ENCODE measurements at regions not wholly inside any gene's neighbourhood (a gene's known extent, or its start where the extent isn't known, plus 50 kb on each side); places are given as distances from the start of the nearest gene placed in this dataset.

DNA sequence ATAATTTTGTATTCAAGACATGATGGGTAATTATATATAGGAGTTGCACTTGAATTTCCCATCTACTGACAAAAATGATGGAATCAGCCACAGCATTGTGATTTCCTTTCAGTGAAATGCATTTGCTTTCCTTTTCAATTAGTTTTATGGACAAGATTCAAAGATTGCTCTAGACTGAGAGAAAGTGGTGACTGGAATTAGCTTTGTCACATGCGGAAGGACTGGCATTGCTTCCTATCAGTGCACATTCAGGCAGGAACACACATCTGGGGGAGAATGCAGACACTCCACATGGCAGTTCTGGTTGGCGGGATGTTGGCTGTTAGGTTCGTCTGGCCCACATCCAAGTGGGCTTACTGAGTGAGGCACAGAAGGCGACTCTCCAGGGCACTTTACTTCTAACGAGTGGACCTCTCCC is 399.3 kb upstream of the RGMA start:
- DNase-seq (ENCODE audit: low spot score) = no peak
- intact Hi-C loops (cut with DNase I) = no loop called here

- intact Hi-C loops (cut with DNase I) = no loop called here
Observed at GRCh38 chr15:93486407-93487117, 397.6 kb upstream of the RGMA start.

DNA sequence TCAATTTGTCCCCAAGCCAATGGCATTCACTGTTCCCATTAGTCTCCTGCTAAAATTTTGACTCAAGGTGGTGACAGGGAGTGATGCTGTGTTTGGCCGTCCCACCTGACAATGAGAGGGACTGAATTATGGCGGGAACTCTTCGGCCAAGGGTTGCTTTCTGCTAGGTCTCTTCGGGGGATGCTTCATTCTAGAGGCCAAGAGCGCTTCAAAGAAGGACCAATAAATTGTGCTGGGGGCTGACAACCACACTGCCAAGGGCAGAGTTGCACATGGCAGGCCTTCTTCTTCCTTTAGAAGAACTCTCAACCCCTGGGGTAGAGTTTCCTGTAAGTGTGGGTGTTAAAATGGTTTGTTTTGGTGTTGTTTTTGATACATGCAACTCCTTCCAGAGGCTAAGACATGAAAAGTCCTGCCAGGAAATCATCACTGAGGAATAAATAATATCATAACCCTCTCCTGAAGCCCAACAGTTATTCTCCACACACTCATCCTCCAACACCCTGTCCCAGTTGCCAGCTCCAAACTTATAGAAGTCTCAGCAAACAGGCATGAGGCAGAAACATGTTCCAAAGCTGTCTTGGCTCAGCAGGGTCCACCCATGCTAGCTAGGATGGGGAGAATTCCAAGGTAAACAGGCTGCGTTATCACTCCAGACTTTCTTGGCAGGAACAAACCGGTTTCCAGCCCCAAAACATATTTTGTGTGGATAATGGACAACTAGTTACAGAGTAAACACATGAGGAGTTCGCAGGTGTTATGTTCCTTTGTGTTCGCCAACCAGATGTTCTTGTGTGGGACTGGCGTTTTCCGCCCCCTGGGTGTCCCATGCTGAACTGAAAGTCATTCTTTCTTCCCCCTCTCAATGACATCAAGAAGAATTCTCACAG is 396.7 kb upstream of the RGMA start:
- DNase-seq (ENCODE audit: low spot score) = no peak
- intact Hi-C loops (cut with DNase I) = no loop called here

More at GRCh38 chr15:93486407-93487117, 397.6 kb upstream of the RGMA start:
- no peak for DNase-seq (ENCODE audit: low spot score)

DNA sequence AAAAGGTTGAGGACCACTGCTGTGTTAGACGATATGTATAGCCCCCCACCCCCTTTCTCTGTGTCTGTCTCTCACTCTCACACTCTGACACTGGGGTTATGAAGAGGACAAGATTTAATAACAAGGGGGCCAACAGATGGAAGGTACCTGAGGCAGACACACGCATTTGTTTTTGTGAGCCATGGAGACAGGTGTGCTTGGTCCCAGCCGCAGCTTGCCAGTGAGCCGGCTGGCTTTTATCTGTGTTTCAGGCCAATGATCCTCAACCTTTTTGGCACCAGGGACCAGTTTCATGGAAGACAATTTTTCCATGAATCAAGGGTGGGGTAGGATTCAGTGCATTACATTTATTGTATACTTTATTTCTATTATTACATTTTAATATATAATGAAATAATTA is 394.9 kb upstream of the RGMA start:
- no peak for DNase-seq (ENCODE audit: low spot score)
- intact Hi-C loops (cut with DNase I) = no loop called here

- intact Hi-C loops (cut with DNase I) = no loop called here
- no peak for DNase-seq (ENCODE audit: low spot score)
Observed at GRCh38 chr15:93482731-93483130, 393.7 kb upstream of the RGMA start.

GRCh38 chr15:93479715-93480114 is 390.7 kb upstream of the RGMA start:
- intact Hi-C loops (cut with DNase I) = no loop called here
- DNase-seq (ENCODE audit: low spot score) = no peak

GRCh38 chr15:93478947-93479346 is 389.9 kb upstream of the RGMA start:
- intact Hi-C loops (cut with DNase I) = no loop called here
- no peak for DNase-seq (ENCODE audit: low spot score)

GRCh38 chr15:93477721-93478120 is 388.7 kb upstream of the RGMA start:
- intact Hi-C loops (cut with DNase I) = no loop called here
- DNase-seq (ENCODE audit: low spot score) = no peak

DNA sequence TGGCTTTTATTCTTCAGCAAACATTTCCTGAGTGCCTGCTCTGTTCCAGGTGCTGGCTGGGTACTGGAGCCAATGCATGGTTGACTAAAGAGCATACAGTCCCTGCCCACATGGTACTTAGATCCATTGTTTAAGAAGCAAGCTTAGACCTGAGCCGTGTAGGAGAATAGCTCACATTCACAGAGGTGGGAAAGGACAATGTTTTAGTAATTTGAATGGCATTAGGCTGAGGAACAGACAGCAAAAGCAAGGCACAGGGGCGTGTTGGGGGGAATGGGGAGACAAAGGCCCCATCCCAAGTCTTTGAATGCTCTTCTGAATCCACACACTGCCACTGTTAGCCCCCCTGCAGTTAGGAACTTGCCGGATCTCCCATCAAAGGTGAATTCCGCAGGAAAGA is 388.2 kb upstream of the RGMA start:
- intact Hi-C loops (cut with DNase I) = no loop called here
- no peak for DNase-seq (ENCODE audit: low spot score)

GRCh38 chr15:93476491-93477177 is 387.6 kb upstream of the RGMA start:
- intact Hi-C loops (cut with DNase I) = no loop called here
- no peak for DNase-seq (ENCODE audit: low spot score)

- DNase-seq (ENCODE audit: low spot score) = no peak
- intact Hi-C loops (cut with DNase I) = no loop called here
Observed at GRCh38 chr15:93474728-93475127, 385.7 kb upstream of the RGMA start.

DNA sequence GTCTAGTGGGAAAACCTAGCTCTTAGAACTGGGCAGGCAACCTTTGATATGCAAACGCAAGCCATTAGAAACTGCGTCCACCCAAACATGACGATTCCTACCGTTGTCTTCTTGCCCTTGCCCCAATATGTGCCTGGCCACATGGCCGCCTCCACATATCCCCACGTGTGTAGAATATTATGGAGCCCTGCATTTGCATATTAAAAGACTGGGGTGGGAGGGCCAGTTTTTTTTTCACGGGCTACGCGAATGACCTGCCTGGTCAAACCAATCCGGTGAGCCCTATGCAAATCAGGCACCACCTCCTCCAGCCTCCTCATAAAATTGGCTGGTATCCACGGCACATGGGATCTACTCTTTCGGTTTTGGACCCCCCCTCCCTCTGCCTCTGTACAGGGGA is 381.0 kb upstream of the RGMA start:
- intact Hi-C loops (cut with DNase I) = no loop called here
- no peak for DNase-seq (ENCODE audit: low spot score)

GRCh38 chr15:93467337-93467736 is 378.3 kb upstream of the RGMA start:
- DNase-seq (ENCODE audit: low spot score) = peak; percentile 88
- intact Hi-C loops (cut with DNase I) = no loop called here

- intact Hi-C loops (cut with DNase I) = no loop called here
- no peak for DNase-seq (ENCODE audit: low spot score)
Observed at GRCh38 chr15:93466380-93466779, 377.4 kb upstream of the RGMA start.

GRCh38 chr15:93462690-93463089 is 373.7 kb upstream of the RGMA start:
- DNase-seq (ENCODE audit: low spot score) = no peak
- intact Hi-C loops (cut with DNase I) = no loop called here

- intact Hi-C loops (cut with DNase I) = no loop called here
- DNase-seq (ENCODE audit: low spot score) = no peak
Observed at GRCh38 chr15:93460717-93461116, 371.7 kb upstream of the RGMA start.

- DNase-seq (ENCODE audit: low spot score) = no peak
- intact Hi-C loops (cut with DNase I) = no loop called here
Observed at GRCh38 chr15:93459396-93459795, 370.4 kb upstream of the RGMA start.

DNA sequence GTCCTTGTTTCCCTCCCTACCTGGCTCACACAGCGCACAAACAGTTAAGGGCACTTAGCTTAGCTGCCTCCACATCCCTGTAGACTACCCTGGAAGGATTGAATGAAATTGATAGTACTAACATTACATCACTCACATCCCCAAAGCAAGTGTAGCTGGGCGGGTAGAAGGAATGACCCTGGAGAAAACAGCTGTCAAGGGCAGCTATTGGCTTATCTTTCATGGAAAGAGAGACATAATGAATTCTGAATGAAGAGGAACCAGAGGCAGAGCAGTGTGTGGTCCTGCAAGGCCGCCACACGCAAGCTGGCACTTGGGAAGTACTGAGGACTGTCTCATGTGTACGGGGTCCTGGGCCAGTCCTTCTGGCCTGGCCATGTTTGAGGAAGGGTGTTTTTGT is 369.6 kb upstream of the RGMA start:
- intact Hi-C loops (cut with DNase I) = no loop called here
- no peak for DNase-seq (ENCODE audit: low spot score)

DNA sequence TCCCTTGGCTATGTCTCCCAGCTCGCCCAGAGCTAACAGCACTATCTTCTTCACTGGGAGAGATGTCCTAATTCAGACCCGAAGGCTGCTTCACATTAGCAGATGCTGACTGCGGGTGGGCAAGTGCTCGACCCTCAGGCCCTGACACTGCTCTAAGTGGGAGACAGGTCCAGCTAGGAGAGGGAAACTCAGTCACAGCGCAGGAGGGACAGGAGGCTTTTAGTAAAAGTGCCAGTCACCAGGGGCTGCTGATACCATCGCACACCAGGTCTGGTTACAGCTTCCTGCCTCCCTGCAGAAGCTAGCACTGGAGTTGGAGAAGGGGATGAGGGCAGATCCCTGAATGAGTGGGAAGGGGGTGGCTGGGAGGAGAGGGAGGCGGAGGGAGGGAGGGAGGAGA is 365.8 kb upstream of the RGMA start:
- intact Hi-C loops (cut with DNase I) = loop anchor here in 1 of 2 donors (5.0 kb wide), 1 partner anchor 377 kb away; no protein-coding TSS in a partner anchor
- no peak for DNase-seq (ENCODE audit: low spot score)

- DNase-seq (ENCODE audit: low spot score) = no peak
- intact Hi-C loops (cut with DNase I) = loop anchor here in 1 of 2 donors (5.0 kb wide), 1 partner anchor 375 kb away; no protein-coding TSS in a partner anchor
Observed at GRCh38 chr15:93452537-93453211, 363.7 kb upstream of the RGMA start.
